ENCODE measurements at regions not wholly inside any gene's neighbourhood (a gene's known extent, or its start where the extent isn't known, plus 50 kb on each side); places are given as distances from the start of the nearest gene placed in this dataset.

DNA sequence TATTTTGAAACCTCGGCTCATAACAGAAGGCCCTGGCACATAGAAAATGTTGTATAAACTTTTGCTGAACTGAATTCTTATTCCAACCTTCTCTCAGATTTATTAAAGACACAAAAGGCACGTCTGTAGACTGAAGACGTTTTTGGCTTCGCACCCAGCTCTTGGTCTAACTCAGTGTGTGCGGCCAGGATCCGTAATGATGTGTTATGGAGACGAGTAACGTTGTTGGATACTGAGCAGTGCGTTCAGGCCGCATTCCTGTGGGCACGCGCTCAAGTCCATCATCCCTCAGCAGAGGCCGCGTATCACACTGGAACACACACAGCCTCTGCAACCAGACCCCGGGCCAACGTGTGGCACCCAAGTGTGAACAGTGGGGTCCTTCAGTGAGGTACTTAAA is 154.8 kb upstream of the RAB4A start:
- H3K27ac Mint-ChIP-seq, result no peak overlapping the region
- H3K27me3 Mint-ChIP-seq (ENCODE audit: low read depth), result peaks cover 9% of the 10 kb centered on the region
- no peaks in the 10 kb centered on the region for H3K36me3 Mint-ChIP-seq (ENCODE audit: low read depth)
- no peak for DNase-seq (ENCODE audit: low spot score)
- no peaks in the 10 kb centered on the region for H3K9me3 Mint-ChIP-seq
- H3K4me3 Mint-ChIP-seq, result no peak overlapping the region
- peaks cover 3% of the 10 kb centered on the region for H3K4me1 Mint-ChIP-seq (ENCODE audit: low read depth)

DNA sequence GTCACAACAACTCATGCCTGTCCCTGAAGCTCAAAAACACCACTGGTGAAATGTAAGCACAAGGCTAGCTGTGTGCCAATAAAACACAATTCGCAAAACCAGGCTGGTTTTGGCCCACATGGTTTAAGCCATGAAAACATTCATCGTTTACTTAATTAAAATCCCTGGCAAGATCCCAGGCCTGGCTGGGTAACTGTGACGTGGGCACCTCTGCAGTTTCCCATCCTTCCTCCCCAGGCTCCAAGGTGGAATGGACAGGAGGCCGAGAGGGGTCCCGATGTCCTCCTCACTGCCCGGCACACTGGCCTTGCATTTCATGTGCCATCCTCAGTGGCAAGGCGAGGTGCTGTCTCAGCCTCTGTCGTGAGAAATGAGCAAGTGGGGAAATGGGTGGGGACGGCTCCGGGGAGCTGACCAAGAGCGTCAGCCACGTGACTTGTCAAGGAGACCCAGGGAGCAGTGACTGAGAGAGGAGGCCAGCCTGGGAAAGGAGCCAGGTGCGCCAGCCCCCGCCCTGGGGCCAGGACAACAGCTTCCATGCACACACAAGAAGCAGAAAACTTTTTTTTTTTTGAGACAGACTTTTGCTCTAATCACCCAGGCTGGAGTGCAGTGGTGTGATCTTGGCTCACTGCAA is 153.1 kb upstream of the RAB4A start:
- Mint-ChIP-seq H3K4me3 (no peak overlapping the region), H3K4me1 (ENCODE audit: low read depth) (peaks cover 3% of the 10 kb centered on the region), H3K36me3 (ENCODE audit: low read depth) (no peaks in the 10 kb centered on the region), H3K9me3 (no peaks in the 10 kb centered on the region), H3K27ac (no peak overlapping the region), H3K27me3 (ENCODE audit: low read depth) (peaks cover 9% of the 10 kb centered on the region)
- no peak for DNase-seq (ENCODE audit: low spot score)

DNA sequence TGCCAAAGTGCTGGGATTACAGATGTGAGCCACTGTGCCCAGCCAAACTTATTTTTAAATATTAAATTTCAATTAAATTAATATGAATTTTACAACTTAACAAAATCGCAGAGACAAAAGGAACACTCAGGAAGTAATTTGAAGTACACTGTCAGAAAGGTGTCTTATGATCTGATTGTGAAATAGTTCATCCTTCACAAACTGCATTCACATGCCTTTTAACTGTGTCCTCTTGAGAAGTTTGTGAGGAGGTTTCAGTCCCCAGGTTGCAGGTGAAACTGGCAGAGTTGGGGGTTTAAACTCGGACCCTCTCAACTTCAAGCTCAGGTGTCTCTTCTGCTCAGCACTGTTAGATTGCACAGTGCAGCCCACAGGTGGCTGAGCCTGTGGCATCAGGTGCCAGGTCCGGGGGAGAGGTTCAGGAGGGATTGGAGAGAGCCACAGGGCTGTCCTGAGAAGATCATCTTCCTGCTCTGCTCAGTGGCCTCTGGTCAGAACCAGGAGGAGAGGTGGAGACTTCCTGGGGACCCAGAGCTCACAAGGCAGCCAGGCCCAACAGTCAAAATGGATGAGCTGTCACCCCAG is 152.3 kb upstream of the RAB4A start:
- H3K9me3 Mint-ChIP-seq, result no peaks in the 10 kb centered on the region
- H3K4me3 Mint-ChIP-seq, result no peak overlapping the region
- no peaks in the 10 kb centered on the region for H3K36me3 Mint-ChIP-seq (ENCODE audit: low read depth)

DNA sequence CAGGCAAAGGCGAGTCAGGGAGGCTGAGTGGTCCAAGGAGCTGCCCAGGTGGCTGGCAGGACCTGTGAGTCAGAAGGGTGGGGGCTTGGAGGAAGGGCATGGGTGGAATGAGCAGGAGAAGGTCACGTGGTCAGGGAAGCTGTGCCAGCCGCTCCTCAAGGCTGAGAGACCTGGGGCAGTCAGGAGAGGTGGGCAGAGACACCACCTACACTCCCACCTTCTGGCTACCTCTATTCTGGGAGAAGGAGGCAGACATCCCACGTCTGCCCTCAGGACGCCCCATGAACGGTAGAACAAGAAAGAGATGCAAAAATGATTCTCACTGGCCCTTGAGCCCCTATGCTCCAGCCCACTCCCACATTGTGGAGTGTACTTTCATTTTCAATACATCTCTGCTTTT is 151.8 kb upstream of the RAB4A start:
- Mint-ChIP-seq H3K27ac (no peak overlapping the region), H3K27me3 (ENCODE audit: low read depth) (peaks cover 5% of the 10 kb centered on the region), H3K4me3 (no peak overlapping the region), H3K4me1 (ENCODE audit: low read depth) (peaks cover 2% of the 10 kb centered on the region), H3K9me3 (no peaks in the 10 kb centered on the region), H3K36me3 (ENCODE audit: low read depth) (no peaks in the 10 kb centered on the region)
- DNase-seq (ENCODE audit: low spot score), result no peak

More for the DNA sequence above, 152.3 kb upstream of the RAB4A start:
- peaks cover 3% of the 10 kb centered on the region for H3K4me1 Mint-ChIP-seq (ENCODE audit: low read depth)
- peaks cover 6% of the 10 kb centered on the region for H3K27me3 Mint-ChIP-seq (ENCODE audit: low read depth)
- no peak for DNase-seq (ENCODE audit: low spot score)
- H3K27ac Mint-ChIP-seq, result no peak overlapping the region

DNA sequence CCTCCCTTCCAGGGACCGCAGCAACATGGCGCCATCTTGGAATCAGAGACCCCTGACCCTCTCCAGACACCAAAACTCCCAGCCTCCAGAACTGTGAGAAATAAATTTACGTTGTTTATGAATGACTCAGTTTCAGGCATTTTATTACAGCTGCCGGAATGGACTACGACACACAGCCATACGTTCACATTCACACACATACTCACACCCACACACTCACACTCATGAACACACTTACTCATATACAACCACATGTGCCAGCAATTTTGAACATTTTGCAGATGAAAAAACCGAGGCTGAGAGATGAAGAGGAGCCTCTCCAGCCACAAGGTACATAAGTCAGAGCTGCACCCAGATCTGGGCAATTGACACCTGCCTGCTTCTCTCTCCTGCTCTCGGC is 151.0 kb upstream of the RAB4A start:
- DNase-seq (ENCODE audit: low spot score), result no peak
- Mint-ChIP-seq H3K36me3 (ENCODE audit: low read depth) (no peaks in the 10 kb centered on the region), H3K4me3 (no peak overlapping the region), H3K27me3 (ENCODE audit: low read depth) (peaks cover 2% of the 10 kb centered on the region), H3K27ac (no peak overlapping the region), H3K9me3 (no peaks in the 10 kb centered on the region), H3K4me1 (ENCODE audit: low read depth) (no peaks in the 10 kb centered on the region)

DNA sequence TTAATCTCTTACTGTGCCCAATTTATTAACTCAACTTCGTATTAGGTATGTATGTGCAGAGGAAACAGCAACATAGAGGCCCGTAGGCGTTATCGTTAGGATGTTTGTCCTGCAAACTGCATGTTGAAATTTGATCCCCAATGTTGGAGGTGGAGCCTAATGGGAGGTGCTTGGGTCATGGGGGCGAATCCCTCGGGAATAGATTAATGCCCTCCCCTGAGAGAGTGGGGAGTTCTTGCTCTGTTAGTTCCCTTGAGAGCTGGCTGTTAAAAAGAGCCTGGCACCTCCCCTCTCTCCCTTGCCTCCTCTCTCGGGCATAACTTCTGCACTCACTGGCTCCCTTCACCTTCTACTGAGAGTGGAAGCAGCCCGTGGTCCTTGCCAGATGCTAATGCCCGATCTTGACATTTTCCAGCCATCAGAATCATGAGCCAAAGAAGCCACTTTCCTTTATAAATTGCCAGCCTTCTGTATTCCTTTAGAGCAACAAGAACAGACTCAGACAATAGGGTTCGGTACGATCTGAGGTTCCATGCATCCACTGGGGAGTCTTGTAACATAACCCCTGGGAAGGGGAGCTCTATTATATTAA is 149.0 kb upstream of the RAB4A start:
- no peaks in the 10 kb centered on the region for H3K9me3 Mint-ChIP-seq
- no peaks in the 10 kb centered on the region for H3K4me1 Mint-ChIP-seq (ENCODE audit: low read depth)
- peaks cover 5% of the 10 kb centered on the region for H3K27me3 Mint-ChIP-seq (ENCODE audit: low read depth)
- no peak for DNase-seq (ENCODE audit: low spot score)
- no peak overlapping the region for H3K4me3 Mint-ChIP-seq
- H3K36me3 Mint-ChIP-seq (ENCODE audit: low read depth), result no peaks in the 10 kb centered on the region
- H3K27ac Mint-ChIP-seq, result no peak overlapping the region

DNA sequence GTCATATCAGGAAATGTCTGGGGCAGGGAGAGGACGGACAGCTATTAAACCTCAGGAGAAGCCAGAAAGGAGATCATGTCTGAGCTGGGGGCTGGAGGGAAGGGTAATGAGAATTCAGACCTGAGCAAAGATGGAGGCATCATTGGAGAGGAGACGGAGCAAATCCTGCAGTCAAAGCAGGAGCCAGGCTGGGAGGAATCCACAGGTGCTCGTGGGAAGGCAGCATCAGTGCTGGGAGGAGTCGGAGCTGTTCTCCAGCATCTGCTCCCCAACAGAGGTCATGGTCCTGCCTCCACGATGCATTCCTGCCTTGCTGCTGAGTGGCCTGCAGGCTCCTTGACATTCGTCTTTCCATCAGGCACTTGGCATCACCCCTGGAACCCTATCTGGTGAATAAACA is 148.3 kb upstream of the RAB4A start:
- no peak overlapping the region for H3K4me3 Mint-ChIP-seq
- no peak for DNase-seq (ENCODE audit: low spot score)
- peaks cover 5% of the 10 kb centered on the region for H3K27me3 Mint-ChIP-seq (ENCODE audit: low read depth)
- no peak overlapping the region for H3K27ac Mint-ChIP-seq
- H3K4me1 Mint-ChIP-seq (ENCODE audit: low read depth), result peaks cover 7% of the 10 kb centered on the region
- no peaks in the 10 kb centered on the region for H3K9me3 Mint-ChIP-seq
- H3K36me3 Mint-ChIP-seq (ENCODE audit: low read depth), result no peaks in the 10 kb centered on the region

DNA sequence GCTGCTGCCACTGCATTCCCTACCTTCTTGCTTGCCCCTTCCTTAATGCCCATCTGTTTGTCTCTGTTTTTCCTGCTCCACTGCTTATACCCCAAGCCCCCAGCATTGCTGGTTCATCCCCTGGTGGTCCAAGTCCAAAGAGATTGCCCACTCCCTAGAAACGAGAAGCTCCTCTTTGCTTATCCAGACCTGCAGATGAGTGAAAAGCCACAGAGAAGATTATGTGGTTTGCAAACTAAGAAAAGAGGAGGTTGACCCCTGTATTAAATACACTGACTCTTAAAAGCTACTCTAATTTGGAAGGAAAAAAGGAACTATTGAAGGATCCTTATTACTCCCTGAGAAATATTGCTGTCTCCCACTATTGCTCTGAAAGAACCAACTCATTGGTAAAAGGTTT is 146.8 kb upstream of the RAB4A start:
- H3K27ac Mint-ChIP-seq, result no peak overlapping the region
- no peak overlapping the region for H3K4me3 Mint-ChIP-seq

DNA sequence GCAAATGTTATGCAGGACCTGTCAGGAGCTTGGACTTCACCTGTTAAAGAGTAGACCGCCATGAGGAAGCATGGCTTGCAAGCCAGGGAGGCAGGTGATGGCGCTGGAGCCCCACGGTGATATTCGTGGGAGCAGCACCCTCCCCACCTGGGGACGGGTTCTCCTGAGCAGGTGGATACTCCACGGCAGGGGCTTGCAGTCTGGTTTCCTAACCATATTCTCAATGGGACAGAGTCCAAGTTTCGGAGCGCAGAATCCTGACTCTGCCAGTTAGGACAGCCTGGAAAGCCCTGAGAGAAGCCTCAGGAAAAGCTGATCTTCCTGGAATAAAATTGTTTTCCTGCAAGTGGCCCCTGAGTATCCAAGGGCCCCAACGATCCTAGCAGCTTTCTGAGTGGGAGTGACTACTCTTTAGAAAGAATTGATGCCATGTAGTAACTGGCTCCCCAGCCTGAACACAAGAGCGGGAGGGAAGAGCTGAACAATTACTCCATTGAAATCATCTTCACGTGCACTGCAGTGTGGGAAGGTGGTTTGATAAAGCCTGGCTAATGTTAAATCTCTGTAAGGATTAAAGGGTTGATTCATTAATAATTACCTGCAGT is 146.3 kb upstream of the RAB4A start:
- H3K4me1 Mint-ChIP-seq (ENCODE audit: low read depth), result peaks cover 11% of the 10 kb centered on the region
- H3K27me3 Mint-ChIP-seq (ENCODE audit: low read depth), result peaks cover 5% of the 10 kb centered on the region
- no peaks in the 10 kb centered on the region for H3K36me3 Mint-ChIP-seq (ENCODE audit: low read depth)
- DNase-seq (ENCODE audit: low spot score), result no peak
- no peaks in the 10 kb centered on the region for H3K9me3 Mint-ChIP-seq
- H3K27ac Mint-ChIP-seq, result no peak overlapping the region
- no peak overlapping the region for H3K4me3 Mint-ChIP-seq

More for the DNA sequence above, 146.8 kb upstream of the RAB4A start:
- peaks cover 11% of the 10 kb centered on the region for H3K4me1 Mint-ChIP-seq (ENCODE audit: low read depth)
- H3K9me3 Mint-ChIP-seq, result no peaks in the 10 kb centered on the region
- DNase-seq (ENCODE audit: low spot score), result no peak
- peaks cover 5% of the 10 kb centered on the region for H3K27me3 Mint-ChIP-seq (ENCODE audit: low read depth)
- H3K36me3 Mint-ChIP-seq (ENCODE audit: low read depth), result no peaks in the 10 kb centered on the region

DNA sequence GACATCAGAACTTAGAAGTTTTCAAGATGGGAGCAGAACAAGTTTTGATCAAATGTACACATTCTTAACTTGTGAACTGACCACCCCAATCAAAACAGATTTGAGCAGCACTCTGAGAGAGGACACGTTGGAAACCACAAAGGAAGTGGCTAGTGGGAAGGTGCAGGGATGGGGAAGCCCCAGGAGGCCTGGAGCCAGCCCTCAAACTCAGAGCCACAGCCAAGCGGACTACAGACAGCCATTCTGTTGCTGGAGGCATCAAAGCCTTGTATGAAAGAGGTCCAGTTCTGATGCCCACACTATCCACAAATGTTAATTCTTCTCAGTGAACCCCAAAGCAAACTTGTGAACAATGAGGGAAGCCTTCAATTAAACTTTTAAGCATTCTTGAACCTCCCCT is 143.6 kb upstream of the RAB4A start:
- H3K27me3 Mint-ChIP-seq (ENCODE audit: low read depth), result peaks cover 14% of the 10 kb centered on the region
- no peak overlapping the region for H3K4me3 Mint-ChIP-seq
- peak; percentile 47 for DNase-seq (ENCODE audit: low spot score)
- no peaks in the 10 kb centered on the region for H3K36me3 Mint-ChIP-seq (ENCODE audit: low read depth)
- H3K9me3 Mint-ChIP-seq, result no peaks in the 10 kb centered on the region
- peaks cover 17% of the 10 kb centered on the region for H3K4me1 Mint-ChIP-seq (ENCODE audit: low read depth)
- H3K27ac Mint-ChIP-seq, result no peak overlapping the region

DNA sequence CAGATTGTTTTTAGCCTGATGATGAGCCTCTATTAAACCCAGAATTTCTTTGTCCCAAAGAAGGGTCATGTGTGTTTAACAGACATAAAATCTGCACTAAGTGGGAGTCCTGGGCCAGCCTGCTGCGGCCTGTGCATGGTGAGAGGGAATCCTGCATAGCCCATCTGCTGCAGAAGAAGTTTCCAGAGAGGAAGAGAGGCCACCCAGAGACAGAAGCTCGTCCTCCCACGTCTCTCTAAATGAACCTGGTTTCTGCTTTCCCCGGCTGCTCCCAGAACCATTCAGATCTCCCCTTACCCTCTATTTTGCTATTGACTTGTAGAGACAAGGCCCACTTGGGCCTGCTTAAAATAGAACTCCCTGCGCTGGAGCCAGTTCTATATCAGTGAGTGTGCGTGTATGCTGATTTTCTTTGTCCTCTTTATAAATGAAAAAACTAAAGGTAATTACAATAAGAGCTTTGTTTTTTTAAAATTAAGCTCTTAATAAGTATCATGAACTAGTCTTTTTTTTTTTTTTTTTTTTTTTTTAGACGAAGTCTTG is 142.8 kb upstream of the RAB4A start:
- H3K4me3 Mint-ChIP-seq, result no peak overlapping the region
- no peak overlapping the region for H3K27ac Mint-ChIP-seq
- peaks cover 17% of the 10 kb centered on the region for H3K4me1 Mint-ChIP-seq (ENCODE audit: low read depth)
- H3K9me3 Mint-ChIP-seq, result no peaks in the 10 kb centered on the region
- no peak for DNase-seq (ENCODE audit: low spot score)
- no peaks in the 10 kb centered on the region for H3K36me3 Mint-ChIP-seq (ENCODE audit: low read depth)
- peaks cover 14% of the 10 kb centered on the region for H3K27me3 Mint-ChIP-seq (ENCODE audit: low read depth)

DNA sequence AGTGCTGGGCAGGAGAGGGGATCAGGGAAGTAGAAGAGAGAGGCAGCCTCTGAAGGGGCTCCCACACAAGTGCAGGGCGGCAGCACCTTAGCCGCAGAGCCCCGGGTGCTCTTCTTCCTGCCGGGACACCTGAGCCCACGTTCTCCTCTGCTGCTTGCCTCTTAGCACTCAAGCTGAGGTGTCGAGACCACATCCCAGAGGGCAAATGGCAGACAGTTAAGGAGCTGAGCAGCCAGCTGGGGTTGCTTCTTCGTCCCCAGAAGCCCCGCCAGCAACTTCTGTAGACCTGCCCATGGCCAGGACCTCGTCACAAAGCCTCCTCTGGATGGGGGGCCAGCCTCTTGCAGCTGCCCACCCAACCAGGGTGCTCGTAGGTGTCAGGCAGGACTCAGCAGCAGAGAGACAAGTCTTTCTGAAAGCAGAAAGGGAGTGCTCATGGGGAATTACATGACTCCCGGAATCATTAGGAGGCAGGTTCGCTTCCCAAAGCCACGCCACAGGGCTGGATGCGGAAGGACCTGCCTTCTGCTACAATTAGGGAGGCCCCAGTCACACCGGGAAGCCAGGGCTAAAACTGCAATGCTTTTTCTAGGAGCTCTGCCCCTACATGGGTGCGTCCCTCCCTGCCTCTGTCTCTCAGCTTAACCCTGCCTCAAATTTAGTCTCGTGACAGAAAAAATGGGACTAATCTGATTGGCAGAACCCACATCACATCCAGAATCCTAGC is 141.4 kb upstream of the RAB4A start:
- peaks cover 17% of the 10 kb centered on the region for H3K4me1 Mint-ChIP-seq (ENCODE audit: low read depth)
- H3K27me3 Mint-ChIP-seq (ENCODE audit: low read depth), result peaks cover 12% of the 10 kb centered on the region
- no peak for DNase-seq (ENCODE audit: low spot score)
- H3K27ac Mint-ChIP-seq, result no peak overlapping the region
- no peak overlapping the region for H3K4me3 Mint-ChIP-seq
- peaks cover 7% of the 10 kb centered on the region for H3K9me3 Mint-ChIP-seq
- peaks cover 2% of the 10 kb centered on the region for H3K36me3 Mint-ChIP-seq (ENCODE audit: low read depth)

DNA sequence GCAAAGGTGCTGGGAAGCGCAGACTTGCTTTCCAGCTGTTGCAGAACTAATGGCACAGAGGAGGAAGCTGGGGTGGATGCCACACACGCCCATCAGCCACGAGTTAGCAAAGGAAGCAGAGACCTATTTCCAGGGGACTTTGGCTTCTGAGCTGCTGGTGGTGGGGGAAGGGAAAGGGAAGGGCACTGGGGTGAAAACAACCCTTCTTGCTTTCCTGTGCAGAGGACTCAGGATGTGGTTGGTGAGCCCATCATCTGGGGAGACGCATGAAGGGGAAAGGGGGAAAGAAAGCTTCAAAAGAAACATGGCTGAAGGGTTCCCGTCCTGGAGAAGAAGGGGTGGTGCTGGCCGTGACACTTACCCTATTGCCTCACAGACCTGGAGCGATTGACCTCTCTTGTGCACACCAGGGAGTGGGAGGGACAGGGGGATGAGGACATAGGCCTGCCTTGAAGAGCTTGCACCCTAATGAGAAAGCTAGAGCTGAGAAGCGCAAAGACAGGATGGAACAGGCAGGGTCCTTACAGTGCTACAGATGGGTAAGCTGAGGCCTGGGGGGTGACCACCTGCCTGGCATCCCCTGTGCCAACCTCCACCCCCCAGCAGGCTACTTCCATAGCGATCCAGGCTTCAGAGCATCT is 140.8 kb upstream of the RAB4A start:
- no peak overlapping the region for H3K27ac Mint-ChIP-seq
- H3K4me3 Mint-ChIP-seq, result peak overlapping the region; percentile 19
- DNase-seq (ENCODE audit: low spot score), result no peak
- peaks cover 12% of the 10 kb centered on the region for H3K27me3 Mint-ChIP-seq (ENCODE audit: low read depth)
- peaks cover 2% of the 10 kb centered on the region for H3K36me3 Mint-ChIP-seq (ENCODE audit: low read depth)
- peaks cover 10% of the 10 kb centered on the region for H3K9me3 Mint-ChIP-seq
- H3K4me1 Mint-ChIP-seq (ENCODE audit: low read depth), result peaks cover 17% of the 10 kb centered on the region
